IMR-90 (cell line): ENCODE measurements at regions not wholly inside any gene's neighbourhood (a gene's known extent, or its start where the extent isn't known, plus 50 kb on each side); places are given as distances from the start of the nearest gene placed in this dataset.

Source experiments
- CEBPB ChIP-seq: IDR thresholded peaks from 2 replicates; pipeline ENCODE4 v1.6.1; 2012; ENCODE audit warnings: low read depth, low read length, improper control_type of control experiment
- MXI1 ChIP-seq: IDR thresholded peaks from 2 replicates; pipeline ENCODE4 v1.6.1; 2012; ENCODE audit warnings: low read depth, mild to moderate bottlenecking, low read length, moderate library complexity, borderline replicate concordance
- POLR2A ChIP-seq: IDR thresholded peaks from 2 replicates; pipeline ENCODE4 v1.6.1; 2012; ENCODE audit warnings: mild to moderate bottlenecking, low read depth, low read length
- USF2 ChIP-seq: fragments of 150-350 bp; IDR thresholded peaks from 2 replicates; pipeline ENCODE4 v1.6.1; 2017; ENCODE audit warnings: mild to moderate bottlenecking, antibody characterized with exemption, low read length, low read depth
- TF ChIP-seq, protein P1 (sequence below): conservative IDR thresholded peaks from 2 replicates; pipeline ENCODE4 v1.5.1; 2012; ENCODE audit warnings: mild to moderate bottlenecking, low read depth, low read length, improper control_type of control experiment

- TF ChIP-seq, protein P1, sequence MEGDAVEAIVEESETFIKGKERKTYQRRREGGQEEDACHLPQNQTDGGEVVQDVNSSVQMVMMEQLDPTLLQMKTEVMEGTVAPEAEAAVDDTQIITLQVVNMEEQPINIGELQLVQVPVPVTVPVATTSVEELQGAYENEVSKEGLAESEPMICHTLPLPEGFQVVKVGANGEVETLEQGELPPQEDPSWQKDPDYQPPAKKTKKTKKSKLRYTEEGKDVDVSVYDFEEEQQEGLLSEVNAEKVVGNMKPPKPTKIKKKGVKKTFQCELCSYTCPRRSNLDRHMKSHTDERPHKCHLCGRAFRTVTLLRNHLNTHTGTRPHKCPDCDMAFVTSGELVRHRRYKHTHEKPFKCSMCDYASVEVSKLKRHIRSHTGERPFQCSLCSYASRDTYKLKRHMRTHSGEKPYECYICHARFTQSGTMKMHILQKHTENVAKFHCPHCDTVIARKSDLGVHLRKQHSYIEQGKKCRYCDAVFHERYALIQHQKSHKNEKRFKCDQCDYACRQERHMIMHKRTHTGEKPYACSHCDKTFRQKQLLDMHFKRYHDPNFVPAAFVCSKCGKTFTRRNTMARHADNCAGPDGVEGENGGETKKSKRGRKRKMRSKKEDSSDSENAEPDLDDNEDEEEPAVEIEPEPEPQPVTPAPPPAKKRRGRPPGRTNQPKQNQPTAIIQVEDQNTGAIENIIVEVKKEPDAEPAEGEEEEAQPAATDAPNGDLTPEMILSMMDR, result no peak
- TF ChIP-seq USF2 (no peak), POLR2A (no peak), MXI1 (no peak), CEBPB (no peak)
These were observed 921.8 kb upstream of the GJE1 start for GRCh38 chr6:141210901-141211300.
